Activated naive CD8-positive, alpha-beta T cell treated with anti-CD3 and anti-CD28 coated beads, Interleukin-2, amount 50 U/mL, for 24 hours (primary cell): ENCODE measurements at regions not wholly inside any gene's neighbourhood (a gene's known extent, or its start where the extent isn't known, plus 50 kb on each side); places are given as distances from the start of the nearest gene placed in this dataset.

ENCODE experiments used
- ATAC-seq: fragments of 150-1000 bp; cut with Tn5 transposase; one replicate; pipeline ENCODE4 v1.10.0; 2021
- DNase-seq: peaks from one replicate; pipeline ENCODE4 v3.0.0; 2021
- H3K27ac Mint-ChIP-seq: one replicate; pipeline ENCODE4 v1.8.0; 2021; ENCODE audit warnings: mild to moderate bottlenecking, mixed read lengths
- H3K27me3 Mint-ChIP-seq: one replicate; pipeline ENCODE4 v1.8.0; 2021; ENCODE audit warnings: mixed read lengths
- H3K36me3 Mint-ChIP-seq: one replicate; pipeline ENCODE4 v1.8.0; 2021; ENCODE audit warnings: low read depth, mixed read lengths
- H3K4me1 Mint-ChIP-seq: one replicate; pipeline ENCODE4 v1.8.0; 2021; ENCODE audit warnings: mixed read lengths
- H3K4me3 Mint-ChIP-seq: one replicate; pipeline ENCODE4 v1.8.0; 2021; ENCODE audit warnings: mild to moderate bottlenecking, moderate library complexity, mixed read lengths
- H3K9me3 Mint-ChIP-seq: one replicate; pipeline ENCODE4 v1.8.0; 2021; ENCODE audit warnings: mixed read lengths

DNA sequence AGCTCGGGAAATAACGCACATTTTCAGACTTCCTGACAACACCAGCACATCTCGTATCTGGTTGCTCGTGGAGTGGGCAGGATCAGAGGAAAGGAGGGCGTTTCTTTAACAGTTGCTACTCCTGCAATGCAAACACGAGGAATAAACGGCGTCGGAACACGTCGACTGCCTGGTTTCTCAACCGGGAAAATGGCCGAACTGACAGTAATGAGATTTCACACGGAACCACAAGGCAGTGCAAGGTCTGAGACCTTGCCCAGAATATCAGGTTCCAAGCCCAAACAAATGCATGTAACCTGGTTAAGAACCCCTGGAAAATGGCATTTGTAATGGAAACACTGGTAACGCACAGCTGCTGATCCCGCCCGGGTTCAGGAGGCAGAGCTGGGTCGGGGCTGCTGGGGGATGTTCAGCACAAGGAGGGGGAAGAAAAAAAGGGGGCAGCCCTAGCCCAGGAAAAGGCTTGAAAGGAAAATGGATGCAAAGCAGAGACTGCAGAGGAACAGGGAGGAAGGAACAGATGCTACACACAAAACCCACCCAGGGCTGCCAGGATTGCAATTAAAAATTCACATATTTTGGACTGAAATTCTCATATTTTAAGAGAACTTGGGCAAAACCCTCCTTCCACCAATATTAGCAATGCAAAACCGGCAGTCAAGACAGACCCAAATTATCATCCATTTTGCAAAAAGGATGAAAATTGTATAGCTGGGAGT is 61.6 kb upstream of the KLHL29 start:
- no peak for DNase-seq
- H3K4me3 Mint-ChIP-seq, result no peak overlapping the region
- no peak for ATAC-seq
- no peaks in the 10 kb centered on the region for H3K9me3 Mint-ChIP-seq
- H3K27me3 Mint-ChIP-seq, result peaks cover 23% of the 10 kb centered on the region
- H3K36me3 Mint-ChIP-seq, result no peaks in the 10 kb centered on the region
- no peak overlapping the region for H3K27ac Mint-ChIP-seq
- H3K4me1 Mint-ChIP-seq, result no peaks in the 10 kb centered on the region

DNA sequence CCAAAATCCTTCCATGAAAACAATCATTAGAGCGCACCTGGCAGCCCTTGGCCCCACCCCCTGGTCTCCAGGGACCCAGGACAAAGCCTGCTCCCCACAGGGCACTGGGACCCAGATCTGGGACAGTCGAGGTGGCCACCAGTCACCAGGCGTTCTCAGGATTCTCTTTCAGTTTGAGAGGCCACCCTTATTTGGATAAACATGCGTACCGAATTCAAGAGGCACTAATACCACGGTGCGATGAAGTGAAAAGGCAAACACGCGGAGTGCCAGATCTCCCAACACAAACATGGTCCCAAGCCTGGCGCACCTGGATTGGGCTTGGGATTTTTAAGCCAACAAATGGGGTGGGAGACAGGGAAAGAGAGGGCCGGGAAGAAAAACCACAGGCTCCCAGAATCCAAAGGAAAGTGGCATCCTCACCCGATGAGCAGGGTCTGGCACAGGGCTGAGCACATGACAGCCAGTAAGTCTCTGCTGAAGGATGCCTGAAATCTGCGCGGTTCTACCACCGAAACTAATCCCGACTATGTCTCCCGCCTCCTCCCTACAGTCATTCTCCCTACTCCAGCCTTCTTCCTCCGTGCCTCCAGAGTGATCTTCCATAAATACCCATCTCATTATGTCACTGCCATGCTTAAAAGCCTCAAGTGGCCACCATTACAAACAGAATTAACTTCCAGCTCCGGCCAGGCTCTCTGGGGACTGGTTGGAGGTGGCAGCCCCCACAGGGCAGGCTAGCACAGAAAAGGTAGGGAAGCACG is 60.9 kb upstream of the KLHL29 start:
- H3K27ac Mint-ChIP-seq, result peak overlapping the region; percentile 7
- no peak for DNase-seq
- peaks cover 21% of the 10 kb centered on the region for H3K27me3 Mint-ChIP-seq
- no peak for ATAC-seq
- no peaks in the 10 kb centered on the region for H3K9me3 Mint-ChIP-seq
- no peaks in the 10 kb centered on the region for H3K36me3 Mint-ChIP-seq
- no peaks in the 10 kb centered on the region for H3K4me1 Mint-ChIP-seq
- no peak overlapping the region for H3K4me3 Mint-ChIP-seq

DNA sequence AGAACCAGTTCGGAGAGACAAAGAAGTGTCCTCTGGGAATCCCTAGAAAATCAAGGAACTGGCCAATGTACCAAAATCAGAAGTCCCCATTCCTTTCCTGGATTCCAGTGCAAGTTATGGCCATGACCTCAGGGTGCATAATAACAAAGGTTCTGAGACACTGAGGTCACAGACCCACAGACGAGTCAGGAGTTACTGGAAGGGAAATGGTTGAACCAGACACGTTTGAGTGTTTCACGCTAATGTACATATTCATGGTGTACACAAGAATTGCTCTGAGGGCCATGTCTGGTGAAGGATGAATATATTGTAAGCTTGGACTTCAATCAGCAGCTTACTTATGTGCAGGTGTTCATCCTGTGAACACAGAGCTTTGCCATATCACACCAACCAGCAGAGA is 58.6 kb upstream of the KLHL29 start:
- no peak for DNase-seq
- no peak for ATAC-seq
- peaks cover 15% of the 10 kb centered on the region for H3K27me3 Mint-ChIP-seq
- no peak overlapping the region for H3K4me3 Mint-ChIP-seq
- H3K27ac Mint-ChIP-seq, result no peak overlapping the region
- H3K9me3 Mint-ChIP-seq, result no peaks in the 10 kb centered on the region
- no peaks in the 10 kb centered on the region for H3K36me3 Mint-ChIP-seq
- H3K4me1 Mint-ChIP-seq, result no peaks in the 10 kb centered on the region

DNA sequence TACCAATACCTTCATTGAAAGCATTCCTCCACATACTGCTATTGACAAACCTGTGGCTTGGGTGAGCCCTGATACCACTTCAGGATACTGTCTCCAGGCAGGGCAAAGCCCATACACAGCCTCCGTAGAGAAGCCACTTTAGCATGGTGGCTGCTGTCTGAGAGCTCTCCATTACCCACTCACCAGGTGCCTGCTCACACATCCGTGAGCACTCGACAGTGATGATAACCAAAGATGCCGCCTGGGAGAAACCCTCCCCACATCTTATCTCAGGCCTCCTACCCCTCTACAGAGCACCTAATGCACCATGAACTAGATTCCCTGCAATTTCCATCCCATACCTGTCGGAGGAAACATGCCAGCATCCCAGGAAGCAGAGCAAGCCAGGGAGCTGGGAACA is 57.6 kb upstream of the KLHL29 start:
- H3K27me3 Mint-ChIP-seq, result peaks cover 9% of the 10 kb centered on the region
- no peak for ATAC-seq
- H3K9me3 Mint-ChIP-seq, result no peaks in the 10 kb centered on the region
- no peaks in the 10 kb centered on the region for H3K4me1 Mint-ChIP-seq
- H3K36me3 Mint-ChIP-seq, result no peaks in the 10 kb centered on the region
- H3K27ac Mint-ChIP-seq, result no peak overlapping the region
- DNase-seq, result no peak
- H3K4me3 Mint-ChIP-seq, result no peak overlapping the region

DNA sequence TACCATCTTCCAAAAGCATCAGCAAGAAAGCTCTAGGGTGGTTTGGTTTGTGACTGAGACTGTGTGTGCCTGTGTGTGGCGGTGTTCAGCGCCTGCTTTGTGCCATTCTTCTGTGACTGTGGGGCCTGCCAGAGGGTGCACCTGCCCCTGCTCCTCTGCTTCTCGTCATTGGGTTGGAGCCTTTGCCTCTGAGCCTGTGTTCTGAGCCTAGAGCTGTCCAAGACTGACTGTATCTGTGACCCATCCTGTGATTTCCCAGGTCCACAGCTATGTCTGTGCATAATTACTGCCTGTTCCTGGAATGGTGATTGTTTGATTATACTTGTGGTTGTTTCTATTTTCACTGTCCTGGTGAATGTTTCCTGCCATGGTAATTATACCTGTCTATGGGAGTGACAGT is 57.1 kb upstream of the KLHL29 start:
- Mint-ChIP-seq H3K36me3 (no peaks in the 10 kb centered on the region), H3K4me1 (no peaks in the 10 kb centered on the region), H3K9me3 (no peaks in the 10 kb centered on the region), H3K27me3 (peaks cover 9% of the 10 kb centered on the region), H3K27ac (no peak overlapping the region), H3K4me3 (no peak overlapping the region)
- DNase-seq (no peak), ATAC-seq (no peak)

DNA sequence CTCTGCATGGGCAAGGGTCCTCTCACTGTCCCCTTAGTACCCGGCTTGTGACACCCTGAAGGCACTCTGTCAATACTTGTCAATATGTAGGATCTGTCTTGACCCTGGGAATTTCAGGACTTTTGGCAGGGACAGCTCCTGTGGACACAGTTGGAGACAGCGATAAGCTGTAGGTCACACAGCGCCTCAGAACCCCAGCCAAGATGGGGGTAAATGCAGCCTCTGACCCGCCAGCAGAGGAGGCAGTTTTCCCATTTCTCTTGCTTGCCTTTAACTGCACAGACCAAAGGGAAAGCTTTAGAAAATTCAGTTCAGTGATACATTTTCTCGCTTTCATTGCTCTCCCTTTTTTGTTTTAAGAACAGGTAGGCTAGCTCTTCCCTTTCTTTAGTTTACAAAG is 54.8 kb upstream of the KLHL29 start:
- DNase-seq, result no peak
- H3K4me3 Mint-ChIP-seq, result no peak overlapping the region
- no peaks in the 10 kb centered on the region for H3K9me3 Mint-ChIP-seq
- ATAC-seq, result no peak
- H3K4me1 Mint-ChIP-seq, result no peaks in the 10 kb centered on the region
- H3K27ac Mint-ChIP-seq, result no peak overlapping the region
- no peaks in the 10 kb centered on the region for H3K36me3 Mint-ChIP-seq
- H3K27me3 Mint-ChIP-seq, result peaks cover 4% of the 10 kb centered on the region
